ENCODE measurements at regions not wholly inside any gene's neighbourhood (a gene's known extent, or its start where the extent isn't known, plus 50 kb on each side); places are given as distances from the start of the nearest gene placed in this dataset.

- TF ChIP-seq CTCF (IDR thresholded peaks at IDR 0.05) (no peak), POLR2AphosphoS5 (IDR thresholded peaks at IDR 0.05; ENCODE audit: insufficient read depth in 1 of 2, low read depth in 1 of 2) (no peak)
Observed at GRCh38 chr6:71619836-71620235, 266.5 kb upstream of the RIMS1 start.
